GM21786 (cell line): ENCODE measurements at regions not wholly inside any gene's neighbourhood (a gene's known extent, or its start where the extent isn't known, plus 50 kb on each side); places are given as distances from the start of the nearest gene placed in this dataset.

Experiments used
- ATAC-seq: cut with Tn5 transposase; IDR thresholded peaks from one replicate; pipeline ENCODE4 v1.9.1; 2021; ENCODE audit not compliant: unreplicated experiment

- ATAC-seq, result no peak
These were observed 304.0 kb downstream of the NR2F1-AS1 start for GRCh38 chr5:93277051-93277450.

- no peak for ATAC-seq
These were observed 305.6 kb downstream of the NR2F1-AS1 start for GRCh38 chr5:93275376-93275775.

GRCh38 chr5:93274291-93274690 lies 306.7 kb downstream of the NR2F1-AS1 start:
- ATAC-seq, result no peak

GRCh38 chr5:93273176-93273575 lies 307.8 kb downstream of the NR2F1-AS1 start:
- ATAC-seq, result no peak

GRCh38 chr5:93272108-93272507 lies 308.9 kb downstream of the NR2F1-AS1 start:
- ATAC-seq, result no peak

GRCh38 chr5:93267736-93268135 lies 313.3 kb downstream of the NR2F1-AS1 start:
- ATAC-seq, result no peak

GRCh38 chr5:93267276-93267675 lies 313.7 kb downstream of the NR2F1-AS1 start:
- no peak for ATAC-seq

- no peak for ATAC-seq
These were observed 323.4 kb downstream of the NR2F1-AS1 start for GRCh38 chr5:93257616-93258015.

- ATAC-seq, result no peak
These were observed 325.2 kb downstream of the NR2F1-AS1 start for GRCh38 chr5:93255796-93256195.

- ATAC-seq, result no peak
These were observed 328.9 kb downstream of the NR2F1-AS1 start for GRCh38 chr5:93252165-93252564.

- ATAC-seq, result no peak
These were observed 329.7 kb downstream of the NR2F1-AS1 start for GRCh38 chr5:93251347-93251746.

- no peak for ATAC-seq
These were observed 330.6 kb downstream of the NR2F1-AS1 start for GRCh38 chr5:93250424-93250823.

GRCh38 chr5:93249651-93250289 lies 331.2 kb downstream of the NR2F1-AS1 start:
- ATAC-seq, result no peak

GRCh38 chr5:93247105-93247504 lies 333.9 kb downstream of the NR2F1-AS1 start:
- ATAC-seq, result no peak

- ATAC-seq, result no peak
These were observed 334.7 kb downstream of the NR2F1-AS1 start for GRCh38 chr5:93246090-93246855.

- no peak for ATAC-seq
These were observed 335.8 kb downstream of the NR2F1-AS1 start for GRCh38 chr5:93245226-93245625.

GRCh38 chr5:93243481-93243880 lies 337.5 kb downstream of the NR2F1-AS1 start:
- ATAC-seq, result no peak

GRCh38 chr5:93240228-93240834 lies 340.7 kb downstream of the NR2F1-AS1 start:
- ATAC-seq, result no peak

- ATAC-seq, result no peak
These were observed 344.1 kb downstream of the NR2F1-AS1 start for GRCh38 chr5:93236807-93237421.

- ATAC-seq, result no peak
These were observed 345.3 kb downstream of the NR2F1-AS1 start for GRCh38 chr5:93235761-93236160.

- no peak for ATAC-seq
These were observed 354.8 kb downstream of the NR2F1-AS1 start for GRCh38 chr5:93226202-93226735.
